CD4-positive, alpha-beta memory T cell (primary cell): ENCODE measurements at regions not wholly inside any gene's neighbourhood (a gene's known extent, or its start where the extent isn't known, plus 50 kb on each side); places are given as distances from the start of the nearest gene placed in this dataset.

Source experiments
- CTCF ChIA-PET: fragments of 350-600 bp; sonication (Branson Sonifier 250); formaldehyde crosslinking; loops from one replicate; lab custom pipeline; 2021; ENCODE audit warnings: inconsistent platforms; ENCODE audit not compliant: partially characterized antibody; lab: Charles Lee
- POLR2A ChIA-PET: fragments of 350-600 bp; sonication (Branson Sonifier 250); formaldehyde crosslinking; loops from one replicate; lab custom pipeline; 2021; ENCODE audit not compliant: partially characterized antibody; lab: Charles Lee
- DNase-seq, 5 donors: peaks; one replicate each; pipeline versions ENCODE4 v3.0.0 to v3.0.0-alpha.2; 2020 to 2022; ENCODE audit warnings: mixed read lengths in 1 of 5
- H3K27ac ChIP-seq: one replicate; pipeline ENCODE4 v1.7.0; 2013; ENCODE audit warnings: low read depth, low read length
- H3K27me3 ChIP-seq: 2 replicates; pipeline ENCODE4 v1.7.0; 2013; ENCODE audit warnings: mild to moderate bottlenecking, low read length, moderate library complexity; ENCODE audit not compliant: insufficient read depth
- H3K36me3 ChIP-seq: 2 replicates; pipeline ENCODE4 v1.7.0; 2013; ENCODE audit warnings: mild to moderate bottlenecking, low read length, moderate library complexity; ENCODE audit not compliant: insufficient read depth
- H3K4me1 ChIP-seq: 2 replicates; pipeline ENCODE4 v1.7.0; 2013; ENCODE audit warnings: mild to moderate bottlenecking, low read length, moderate library complexity; ENCODE audit not compliant: insufficient read depth
- H3K4me3 ChIP-seq, 2 donors: one replicate each; pipeline ENCODE4 v1.7.0; 2013; ENCODE audit warnings: low read length in 2 of 2, mild to moderate bottlenecking in 1 of 2
- H3K9me3 ChIP-seq, 2 donors: one replicate each; pipeline ENCODE4 v1.7.0; 2013; ENCODE audit warnings: low read length in 2 of 2, control low read depth in 1 of 2; ENCODE audit not compliant: control insufficient read depth in 1 of 2
- H3K27ac Mint-ChIP-seq, 7 donors: one replicate each; pipeline ENCODE4 v1.8.0; 2020 to 2021; ENCODE audit warnings: mixed read lengths in 7 of 7, mild to moderate bottlenecking in 6 of 7, inconsistent platforms in 3 of 7, moderate library complexity in 3 of 7
- H3K27me3 Mint-ChIP-seq, 2 donors: one replicate each; pipeline ENCODE4 v1.8.0; 2020 to 2021; ENCODE audit warnings: mixed read lengths in 2 of 2
- H3K36me3 Mint-ChIP-seq, 2 donors: one replicate each; pipeline ENCODE4 v1.8.0; 2020 to 2021; ENCODE audit warnings: mixed read lengths in 2 of 2, inconsistent platforms in 1 of 2, mild to moderate bottlenecking in 1 of 2
- H3K4me1 Mint-ChIP-seq, 4 donors: one replicate each; pipeline ENCODE4 v1.8.0; 2020 to 2021; ENCODE audit warnings: mixed read lengths in 4 of 4, mild to moderate bottlenecking in 1 of 4
- H3K4me3 Mint-ChIP-seq, 8 donors: one replicate each; pipeline ENCODE4 v1.8.0; 2020 to 2021; ENCODE audit warnings: mixed read lengths in 8 of 8, mild to moderate bottlenecking in 7 of 8, moderate library complexity in 6 of 8, inconsistent platforms in 3 of 8
- H3K9me3 Mint-ChIP-seq, 8 donors: one replicate each; pipeline ENCODE4 v1.8.0; 2020 to 2021; ENCODE audit warnings: mixed read lengths in 8 of 8, mild to moderate bottlenecking in 5 of 8, inconsistent platforms in 3 of 8, moderate library complexity in 1 of 8
- intact Hi-C: fragments of 100-400 bp; cut with micrococcal nuclease; formaldehyde crosslinking; loops from one replicate; pipeline ENCODE4 v1.15.1; 2023

GRCh38 chr10:83984256-83984640, 155.1 kb upstream of the GHITM start:
- no peak overlapping the region for H3K4me3 ChIP-seq
- CTCF ChIA-PET, result no interaction called here
- peaks cover 0 to 3% of the 10 kb centered on the region in 2 donors for H3K27me3 Mint-ChIP-seq
- no peak for DNase-seq
- no peak overlapping the region for H3K27ac Mint-ChIP-seq
- H3K27ac ChIP-seq, result no peak overlapping the region
- no peak overlapping the region for H3K4me3 Mint-ChIP-seq
- POLR2A ChIA-PET, result no interaction called here
- intact Hi-C loops, result no loop called here
- no peaks in the 10 kb centered on the region for H3K4me1 ChIP-seq
- H3K9me3 ChIP-seq, result no peaks in the 10 kb centered on the region
- H3K36me3 Mint-ChIP-seq, result no peaks in the 10 kb centered on the region
- H3K27me3 ChIP-seq, result peaks cover 3% of the 10 kb centered on the region
- no peaks in the 10 kb centered on the region for H3K36me3 ChIP-seq
- peaks cover 0 to 4% (median 0%) of the 10 kb centered on the region in 8 donors for H3K9me3 Mint-ChIP-seq
- no peaks in the 10 kb centered on the region for H3K4me1 Mint-ChIP-seq

DNA sequence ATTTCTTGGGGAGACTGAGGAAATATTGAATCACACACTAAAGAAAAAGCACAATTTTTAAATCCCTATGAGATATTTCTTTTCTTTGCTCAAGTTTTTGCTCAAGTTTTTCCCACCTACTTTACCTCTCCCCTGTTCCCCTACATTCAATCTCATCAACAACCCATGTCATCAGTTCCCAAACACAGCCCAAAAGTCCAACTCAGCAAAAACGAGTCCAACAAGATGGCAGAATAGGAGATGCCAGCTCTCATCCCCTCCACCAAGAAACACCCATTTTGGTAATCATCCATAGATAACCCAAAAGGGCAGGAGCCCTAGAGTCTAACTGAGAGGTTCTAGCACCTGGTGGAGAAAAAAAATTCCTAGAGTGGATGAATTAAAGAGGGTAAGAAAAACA, 152.5 kb upstream of the GHITM start:
- CTCF ChIA-PET, result no interaction called here
- POLR2A ChIA-PET, result no interaction called here
- H3K27ac Mint-ChIP-seq, result no peak overlapping the region

DNA sequence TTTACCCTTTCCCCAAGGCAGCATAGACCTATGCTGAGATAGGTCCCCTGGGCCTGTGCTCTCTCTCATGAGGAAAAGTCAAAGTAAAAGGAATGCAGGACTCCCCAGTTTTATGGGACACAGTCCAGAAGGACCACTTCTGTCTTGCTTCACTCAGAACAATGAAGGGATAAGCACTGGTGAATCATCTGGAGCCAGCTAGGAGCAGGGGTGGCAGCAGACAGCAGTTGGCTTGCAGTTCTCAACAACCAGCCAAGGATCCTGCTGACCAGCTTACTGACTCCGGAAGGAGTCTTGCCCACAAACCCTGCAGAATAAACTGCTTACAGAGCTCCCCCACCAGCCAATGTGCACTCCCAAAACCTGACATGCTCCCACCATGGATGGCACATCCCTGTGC, 152.1 kb upstream of the GHITM start:
- ChIA-PET POLR2A (no interaction called here), CTCF (no interaction called here)
- no peak overlapping the region for H3K27ac Mint-ChIP-seq
- Histone ChIP-seq H3K4me3 (no peak overlapping the region), H3K27me3 (peaks cover 3% of the 10 kb centered on the region), H3K9me3 (no peaks in the 10 kb centered on the region), H3K36me3 (no peaks in the 10 kb centered on the region), H3K4me1 (no peaks in the 10 kb centered on the region), H3K27ac (no peak overlapping the region)
- DNase-seq, result no peak
- H3K27me3 Mint-ChIP-seq, result peaks cover 0 to 3% of the 10 kb centered on the region in 2 donors
- intact Hi-C loops, result no loop called here
- H3K4me1 Mint-ChIP-seq, result no peaks in the 10 kb centered on the region
- no peaks in the 10 kb centered on the region for H3K36me3 Mint-ChIP-seq
- H3K9me3 Mint-ChIP-seq, result peaks cover 0 to 4% (median 0%) of the 10 kb centered on the region in 8 donors
- no peak overlapping the region for H3K4me3 Mint-ChIP-seq

More for the DNA sequence above, 152.5 kb upstream of the GHITM start:
- intact Hi-C loops, result no loop called here
- H3K4me1 ChIP-seq, result no peaks in the 10 kb centered on the region
- no peak overlapping the region for H3K4me3 ChIP-seq
- H3K27me3 ChIP-seq, result peaks cover 3% of the 10 kb centered on the region
- Mint-ChIP-seq H3K36me3 (no peaks in the 10 kb centered on the region), H3K27me3 (peaks cover 0 to 3% of the 10 kb centered on the region in 2 donors), H3K9me3 (peaks cover 0 to 4% (median 0%) of the 10 kb centered on the region in 8 donors), H3K4me1 (no peaks in the 10 kb centered on the region), H3K4me3 (no peak overlapping the region)
- no peak overlapping the region for H3K27ac ChIP-seq
- no peaks in the 10 kb centered on the region for H3K36me3 ChIP-seq
- DNase-seq, result no peak
- H3K9me3 ChIP-seq, result no peaks in the 10 kb centered on the region

DNA sequence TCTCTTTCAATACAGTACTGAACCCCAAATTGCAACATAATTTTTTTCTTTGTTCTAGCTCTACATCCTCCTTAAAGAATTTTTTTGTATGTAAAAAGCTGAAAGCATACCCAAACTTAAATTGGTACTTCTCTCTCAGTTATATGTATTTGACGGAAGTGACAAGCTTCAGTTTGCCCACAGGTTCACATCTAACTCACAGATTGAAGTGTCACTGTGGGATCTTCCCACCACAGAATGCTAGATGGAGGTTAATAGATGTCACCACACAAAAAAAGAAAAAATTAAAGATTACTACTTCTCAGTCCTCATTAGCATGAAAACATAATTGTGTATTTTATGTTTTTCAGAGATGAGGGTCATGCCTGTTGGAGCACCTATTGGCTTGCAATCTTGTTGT, 150.9 kb upstream of the GHITM start:
- Mint-ChIP-seq H3K36me3 (no peaks in the 10 kb centered on the region), H3K9me3 (peaks cover 0 to 4% (median 0%) of the 10 kb centered on the region in 8 donors), H3K4me3 (no peak overlapping the region), H3K27ac (no peak overlapping the region), H3K4me1 (no peaks in the 10 kb centered on the region), H3K27me3 (peaks cover 0 to 3% of the 10 kb centered on the region in 2 donors)
- Histone ChIP-seq H3K27me3 (peaks cover 3% of the 10 kb centered on the region), H3K27ac (no peak overlapping the region), H3K9me3 (no peaks in the 10 kb centered on the region), H3K4me1 (no peaks in the 10 kb centered on the region), H3K4me3 (no peak overlapping the region), H3K36me3 (no peaks in the 10 kb centered on the region)
- CTCF ChIA-PET, result no interaction called here
- DNase-seq, result no peak
- intact Hi-C loops, result no loop called here
- POLR2A ChIA-PET, result no interaction called here

- H3K27ac ChIP-seq, result no peak overlapping the region
- no peak overlapping the region for H3K27ac Mint-ChIP-seq
- ChIA-PET POLR2A (no interaction called here), CTCF (no interaction called here)
- H3K4me3 Mint-ChIP-seq, result no peak overlapping the region
- no peak for DNase-seq
- no peaks in the 10 kb centered on the region for H3K4me1 Mint-ChIP-seq
- no peaks in the 10 kb centered on the region for H3K9me3 ChIP-seq
- no peak overlapping the region for H3K4me3 ChIP-seq
- H3K36me3 ChIP-seq, result no peaks in the 10 kb centered on the region
- H3K4me1 ChIP-seq, result no peaks in the 10 kb centered on the region
- peaks cover 3% of the 10 kb centered on the region for H3K27me3 ChIP-seq
- intact Hi-C loops, result no loop called here
- H3K27me3 Mint-ChIP-seq, result peaks cover 0 to 3% of the 10 kb centered on the region in 2 donors
- H3K36me3 Mint-ChIP-seq, result no peaks in the 10 kb centered on the region
- H3K9me3 Mint-ChIP-seq, result peaks cover 0 to 4% (median 0%) of the 10 kb centered on the region in 8 donors
Observed at GRCh38 chr10:83990126-83990525, 149.2 kb upstream of the GHITM start.

DNA sequence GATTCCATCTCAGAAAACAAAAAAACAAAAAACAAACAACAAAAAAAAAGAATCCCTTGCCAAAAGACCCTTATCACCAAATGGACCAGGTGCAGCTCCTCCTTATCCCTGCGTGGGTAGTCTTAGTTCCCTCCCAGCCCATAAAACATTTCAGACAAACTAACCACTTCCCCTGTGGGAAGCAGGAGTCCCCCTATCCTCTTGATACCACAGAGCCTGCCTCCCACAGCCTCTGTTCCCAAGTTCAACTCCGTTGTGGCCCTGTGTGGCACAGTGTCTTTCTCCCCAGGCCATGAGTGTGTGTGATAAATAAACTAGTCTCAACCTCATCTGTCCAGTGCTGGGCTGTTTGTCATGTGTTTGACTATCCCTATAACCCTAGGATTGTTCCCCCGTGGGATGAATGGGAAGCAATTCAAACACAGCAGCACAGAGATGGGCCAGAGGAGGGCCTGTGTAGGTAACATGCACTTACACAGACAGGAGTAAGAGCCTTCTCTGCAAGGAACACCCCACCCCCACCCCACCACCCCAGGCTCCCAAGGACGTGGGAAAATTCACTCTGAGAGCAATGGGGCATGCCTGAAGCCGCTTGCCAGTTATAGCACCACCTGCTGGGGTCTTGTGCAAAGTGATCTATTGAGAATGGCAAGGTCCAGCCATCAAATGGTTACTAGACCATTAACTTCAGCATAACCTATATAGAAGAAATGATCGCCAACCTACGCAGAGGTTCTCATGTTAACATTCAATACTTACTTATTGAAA, 147.1 kb upstream of the GHITM start:
- no peaks in the 10 kb centered on the region for H3K36me3 Mint-ChIP-seq
- POLR2A ChIA-PET, result no interaction called here
- no peaks in the 10 kb centered on the region for H3K9me3 Mint-ChIP-seq
- H3K4me1 ChIP-seq, result peaks cover 12% of the 10 kb centered on the region
- no peaks in the 10 kb centered on the region for H3K36me3 ChIP-seq
- peaks cover 3% of the 10 kb centered on the region for H3K27me3 ChIP-seq
- H3K27ac ChIP-seq, result no peak overlapping the region
- H3K4me3 Mint-ChIP-seq, result no peak overlapping the region
- no peak overlapping the region for H3K4me3 ChIP-seq
- DNase-seq, result no peak
- peak overlapping the region in 1 of 7 donors; percentile 15 for H3K27ac Mint-ChIP-seq
- H3K4me1 Mint-ChIP-seq, result peaks cover 6 to 15% (median 7%) of the 10 kb centered on the region in 4 donors
- peaks cover 0 to 2% of the 10 kb centered on the region in 2 donors for H3K27me3 Mint-ChIP-seq
- no peaks in the 10 kb centered on the region for H3K9me3 ChIP-seq
- CTCF ChIA-PET, result interaction anchor here (0.9 to 3.5 kb wide), 2 partner anchors 20 to 25 kb away, joined by 3 to 10 read pairs; no protein-coding TSS in a partner anchor
- intact Hi-C loops, result no loop called here

GRCh38 chr10:83994325-83994724, 145.0 kb upstream of the GHITM start:
- intact Hi-C loops, result no loop called here
- Histone ChIP-seq H3K4me3 (no peak overlapping the region), H3K36me3 (no peaks in the 10 kb centered on the region), H3K9me3 (no peaks in the 10 kb centered on the region), H3K4me1 (peaks cover 12% of the 10 kb centered on the region), H3K27me3 (no peaks in the 10 kb centered on the region), H3K27ac (no peak overlapping the region)
- Mint-ChIP-seq H3K27me3 (no peaks in the 10 kb centered on the region), H3K9me3 (no peaks in the 10 kb centered on the region), H3K4me3 (no peak overlapping the region), H3K4me1 (peaks cover 6 to 15% (median 7%) of the 10 kb centered on the region in 4 donors), H3K27ac (no peak overlapping the region), H3K36me3 (no peaks in the 10 kb centered on the region)
- DNase-seq, result no peak
- ChIA-PET POLR2A (no interaction called here), CTCF (interaction anchor here (3.5 kb wide), 1 partner anchor 18 kb away, joined by 10 read pairs; no protein-coding TSS in a partner anchor)
